Pancreas (tissue), 10 donors: ENCODE measurements at regions not wholly inside any gene's neighbourhood (a gene's known extent, or its start where the extent isn't known, plus 50 kb on each side); places are given as distances from the start of the nearest gene placed in this dataset.
"Not testable (repeated sequence)": the region's sequence is repeated elsewhere in the genome, so short reads cannot be mapped to it uniquely, and the experiment has no call there.

ENCODE experiments used
- ATAC-seq, 4 donors: fragments of 200-7000 bp; cut with Tn5 transposase; one replicate each; pipeline versions ENCODE4 v1.8.0 to v1.9.1; 2020; ENCODE audit warnings: mild to moderate bottlenecking in 4 of 4, moderate library complexity in 4 of 4
- DNase-seq, 6 donors: peaks; one replicate each; pipeline ENCODE4 v3.0.0-alpha.2; 2020
- FAIRE-seq: peaks from 2 replicates; lab custom pipeline; 2012; peaks lifted over from hg19 to GRCh38; lab: Jason Lieb, UNC
- H3K27ac ChIP-seq, 4 donors: fragments of 200-600 bp; sonication (generic); 1 replicate in 3 of 4; 2 replicates in 1 of 4; pipeline versions ENCODE4 v1.5.0 to v1.8.0; 2020
- H3K27me3 ChIP-seq, 4 donors: fragments of 200-600 bp; one replicate each; pipeline ENCODE4 v1.8.0; 2021
- H3K36me3 ChIP-seq, 3 donors: fragments of 200-600 bp; sonication (generic) in 1 of 3; one replicate each; pipeline versions ENCODE4 v1.5.0 to v1.8.0; 2020 to 2021
- H3K4me1 ChIP-seq, 3 donors: fragments of 200-600 bp; one replicate each; pipeline ENCODE4 v1.8.0; 2021
- H3K4me3 ChIP-seq, 4 donors: fragments of 200-600 bp; sonication (generic) in 2 of 4; one replicate each; pipeline versions ENCODE4 v1.5.0 to v1.8.0; 2020 to 2021
- H3K9me3 ChIP-seq, 4 donors: fragments of 200-600 bp; one replicate each; pipeline ENCODE4 v1.8.0; 2021
- WGBS, 2 donors: extraction: QIAGEN DNeasy Blood & Tissue Kit; methylation state at CpG; one replicate each; pipeline ENCODE4 v1.1.7; 2013; 5-methylcytosine and 5-hydroxymethylcytosine counted together
- intact Hi-C, 3 donors: fragments of 100-400 bp; cut with DNase I; formaldehyde crosslinking; loops; one replicate each; pipeline versions ENCODE4 v1.11.1 to v1.14.2; 2022
- TF ChIP-seq, protein P1 (sequence below), 4 donors: fragments of 200-600 bp; sonication (generic) in 3 of 4; IDR thresholded peaks; one replicate each; pipeline versions ENCODE4 v1.5.0 to v1.8.0; 2021; ENCODE audit warnings: antibody characterized with exemption in 4 of 4
- donor health status: healthy with polysubstance abuse.
- donor health status: DM: no; HTN: no; CAD: no; lungs with moderate emphysema.
- donor health status: DM: no; HTN: no; CAD: no.
- donor health status: control.
- donor health status: control.
- donor health status: Bipolar disorder and iron deficiency.
- donor health status: DM: yes; HTN: yes; CAD: no.
- donor health status: DM: no; HTN: no; CAD: no.
- donor health status: DM: no; HTN: no; CAD: no.
- donor health status: DM: yes; HTN: yes; CAD: no.

DNA sequence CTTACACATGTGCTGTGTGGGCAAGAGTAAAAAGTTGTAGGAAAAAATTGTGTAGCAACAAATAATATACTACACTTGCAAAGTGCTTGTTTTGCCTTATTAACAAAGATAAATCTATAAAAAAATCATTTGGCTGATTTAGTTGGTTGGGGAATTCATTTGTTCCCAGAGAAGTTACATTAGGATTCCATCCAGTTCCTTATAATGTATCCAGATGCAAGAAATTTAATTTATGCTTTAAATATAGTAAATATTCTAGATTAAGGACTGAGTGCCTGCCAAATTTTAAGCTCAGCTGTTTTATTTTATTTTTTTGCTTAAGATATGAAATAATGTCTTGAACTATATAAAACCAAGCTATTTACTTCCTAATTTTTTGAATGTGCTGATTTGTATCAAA is 1169.9 kb downstream of the NXPH1 start:
- intact Hi-C loops = no loop called here
- Histone ChIP-seq H3K4me1 (no peaks in the 10 kb centered on the region), H3K27me3 (no peaks in the 10 kb centered on the region), H3K27ac (no peak overlapping the region), H3K9me3 (no peaks in the 10 kb centered on the region), H3K36me3 (no peaks in the 10 kb centered on the region), H3K4me3 (no peak overlapping the region)
- ATAC-seq (no peak), FAIRE-seq (no peak), DNase-seq (no peak)
- TF ChIP-seq, protein P1, sequence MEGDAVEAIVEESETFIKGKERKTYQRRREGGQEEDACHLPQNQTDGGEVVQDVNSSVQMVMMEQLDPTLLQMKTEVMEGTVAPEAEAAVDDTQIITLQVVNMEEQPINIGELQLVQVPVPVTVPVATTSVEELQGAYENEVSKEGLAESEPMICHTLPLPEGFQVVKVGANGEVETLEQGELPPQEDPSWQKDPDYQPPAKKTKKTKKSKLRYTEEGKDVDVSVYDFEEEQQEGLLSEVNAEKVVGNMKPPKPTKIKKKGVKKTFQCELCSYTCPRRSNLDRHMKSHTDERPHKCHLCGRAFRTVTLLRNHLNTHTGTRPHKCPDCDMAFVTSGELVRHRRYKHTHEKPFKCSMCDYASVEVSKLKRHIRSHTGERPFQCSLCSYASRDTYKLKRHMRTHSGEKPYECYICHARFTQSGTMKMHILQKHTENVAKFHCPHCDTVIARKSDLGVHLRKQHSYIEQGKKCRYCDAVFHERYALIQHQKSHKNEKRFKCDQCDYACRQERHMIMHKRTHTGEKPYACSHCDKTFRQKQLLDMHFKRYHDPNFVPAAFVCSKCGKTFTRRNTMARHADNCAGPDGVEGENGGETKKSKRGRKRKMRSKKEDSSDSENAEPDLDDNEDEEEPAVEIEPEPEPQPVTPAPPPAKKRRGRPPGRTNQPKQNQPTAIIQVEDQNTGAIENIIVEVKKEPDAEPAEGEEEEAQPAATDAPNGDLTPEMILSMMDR (IDR thresholded peaks at IDR 0.05) = no peak

DNA sequence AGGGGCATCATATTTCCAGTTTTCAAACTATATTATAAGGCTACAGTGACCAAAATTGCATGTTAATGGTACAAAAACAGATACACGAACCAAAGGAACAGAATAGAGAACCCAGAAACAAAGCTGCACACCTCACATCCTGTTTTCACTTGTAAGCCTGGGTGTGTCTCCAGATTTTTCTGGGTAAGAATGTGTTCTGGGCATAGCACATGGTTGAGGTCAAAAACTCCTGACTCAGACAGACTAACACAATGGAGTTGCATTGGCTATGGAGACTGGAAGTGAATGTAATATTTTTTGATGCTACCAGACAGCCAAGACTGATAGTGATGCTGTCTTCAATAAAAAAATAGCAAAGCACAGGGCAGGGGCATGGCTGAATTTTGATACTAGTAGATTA is 1175.2 kb downstream of the NXPH1 start:
- DNase-seq (no peak), ATAC-seq (no peak), FAIRE-seq (no peak)
- H3K36me3 ChIP-seq = no peaks in the 10 kb centered on the region
- H3K27me3 ChIP-seq = no peaks in the 10 kb centered on the region
- H3K4me1 ChIP-seq = no peaks in the 10 kb centered on the region
- H3K27ac ChIP-seq = no peak overlapping the region
- H3K9me3 ChIP-seq = no peaks in the 10 kb centered on the region
- no peak overlapping the region for H3K4me3 ChIP-seq
- TF ChIP-seq, protein P1 (IDR thresholded peaks at IDR 0.05) = no peak
- intact Hi-C loops = no loop called here
- WGBS, 2 donors = 29 to 44% methylated on average over 1 of the region's 1 CpG

DNA sequence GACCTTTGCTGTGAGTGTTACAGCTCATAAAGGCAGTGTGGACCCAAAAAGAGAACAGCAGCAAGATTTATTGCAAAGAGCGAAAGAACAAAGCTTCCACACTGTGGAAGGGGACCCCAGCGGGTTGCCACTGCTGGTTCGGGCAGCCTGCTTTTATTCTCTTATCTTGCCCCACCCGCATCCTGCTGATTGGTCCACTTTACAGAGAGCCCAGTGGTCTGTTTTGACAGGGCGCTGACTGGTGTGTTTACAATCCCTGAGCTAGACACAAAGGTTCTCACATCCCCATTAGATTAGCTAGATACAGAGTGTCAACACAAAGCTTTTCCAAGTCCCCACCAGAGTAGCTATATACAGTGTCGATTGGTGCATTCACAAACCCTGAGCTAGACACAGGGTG is 1187.5 kb downstream of the NXPH1 start:
- H3K27ac ChIP-seq, FAIRE-seq, ATAC-seq, H3K27me3 ChIP-seq, H3K4me1 ChIP-seq, H3K4me3 ChIP-seq, H3K9me3 ChIP-seq, H3K36me3 ChIP-seq, DNase-seq, intact Hi-C loops: not testable (repeated sequence)
- WGBS, 2 donors = 74 to 78% methylated on average over 6 of the region's 6 CpGs

DNA sequence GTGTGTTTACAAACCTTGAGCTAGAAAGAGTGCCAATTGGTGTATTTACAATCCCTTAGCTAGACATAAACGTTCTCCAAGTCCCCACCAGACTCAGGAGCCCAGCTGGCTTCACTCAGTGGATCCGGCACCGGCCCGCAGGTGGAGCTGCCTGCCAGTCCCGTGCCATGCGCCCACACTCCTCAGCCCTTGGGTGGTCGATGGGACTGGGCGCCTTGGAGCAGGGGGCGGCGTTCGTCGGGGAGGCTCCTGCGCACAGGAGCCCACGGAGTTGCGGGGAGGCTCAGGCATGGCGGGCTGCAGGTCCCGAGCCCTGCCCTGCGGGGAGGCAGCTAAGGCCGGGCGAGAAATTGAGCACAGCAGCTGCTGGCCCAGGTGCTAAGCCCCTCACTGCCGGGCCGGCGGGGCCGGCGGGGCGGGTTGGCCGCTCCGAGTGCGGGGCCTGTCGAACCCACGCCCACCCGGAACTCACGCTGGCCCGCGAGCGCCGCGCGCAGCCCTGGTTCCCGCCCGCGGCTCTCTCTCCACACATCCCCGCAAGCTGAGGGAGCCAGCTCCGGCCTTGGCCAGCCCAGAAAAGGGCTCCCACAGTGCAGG is 1188.0 kb downstream of the NXPH1 start:
- FAIRE-seq, intact Hi-C loops, ATAC-seq, H3K27ac ChIP-seq, H3K27me3 ChIP-seq, H3K4me1 ChIP-seq, H3K4me3 ChIP-seq, H3K9me3 ChIP-seq, H3K36me3 ChIP-seq: not testable (repeated sequence)
- peak in 1 of 6 donors; percentile 45 for DNase-seq
- 88 to 91% methylated on average over 26 to 44 of the region's 44 CpGs for WGBS, 2 donors

DNA sequence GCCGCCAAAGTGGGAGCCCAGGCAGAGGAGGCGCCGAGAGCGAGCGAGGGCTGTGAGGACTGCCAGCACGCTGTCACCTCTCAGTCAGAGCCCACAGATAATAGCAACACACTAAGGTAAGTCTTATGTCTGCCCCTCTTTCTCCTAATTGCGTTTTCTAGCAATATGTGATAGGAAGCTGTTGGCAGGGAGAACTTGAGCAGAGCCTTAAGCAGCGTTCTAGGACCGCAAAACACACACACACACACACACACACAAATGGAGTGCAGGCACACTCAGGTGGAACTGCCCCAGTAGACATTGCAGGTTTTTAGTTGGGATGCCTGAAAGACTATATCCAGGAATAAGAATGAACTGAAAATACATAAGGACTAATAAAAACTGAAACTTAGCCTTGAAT is 1188.5 kb downstream of the NXPH1 start:
- H3K4me3 ChIP-seq = no peak overlapping the region
- H3K4me1 ChIP-seq = no peaks in the 10 kb centered on the region
- no peaks in the 10 kb centered on the region for H3K27me3 ChIP-seq
- ATAC-seq (no peak), DNase-seq (no peak), FAIRE-seq (no peak)
- no peak overlapping the region for H3K27ac ChIP-seq
- WGBS, 2 donors = 80 to 88% methylated on average over 9 of the region's 9 CpGs
- intact Hi-C loops = no loop called here
- H3K9me3 ChIP-seq = no peaks in the 10 kb centered on the region
- H3K36me3 ChIP-seq = no peaks in the 10 kb centered on the region
- TF ChIP-seq, protein P1 (IDR thresholded peaks at IDR 0.05) = no peak

DNA sequence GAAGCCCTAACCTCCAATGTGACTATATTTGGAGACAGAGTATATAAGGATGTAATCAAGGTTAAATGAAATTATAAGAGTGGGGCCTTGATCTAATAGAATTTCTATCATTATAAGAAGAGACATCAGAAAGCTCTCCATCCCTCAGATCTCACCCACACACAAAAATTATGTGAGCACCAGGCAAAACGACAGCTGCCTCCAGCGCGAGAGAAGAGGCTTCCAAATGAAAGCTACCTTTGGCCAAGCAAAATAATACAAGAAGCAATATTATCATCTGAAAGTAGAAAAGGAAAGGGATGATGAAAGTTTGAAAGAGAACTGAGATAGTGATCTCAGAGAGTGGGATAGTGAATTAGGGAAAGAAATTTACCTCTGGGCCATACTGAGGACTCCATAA is 1192.5 kb downstream of the NXPH1 start:
- Histone ChIP-seq H3K36me3 (no peaks in the 10 kb centered on the region), H3K9me3 (no peaks in the 10 kb centered on the region), H3K27ac (no peak overlapping the region), H3K4me3 (no peak overlapping the region), H3K4me1 (no peaks in the 10 kb centered on the region), H3K27me3 (no peaks in the 10 kb centered on the region)
- 71 to 83% methylated on average over 3 of the region's 3 CpGs for WGBS, 2 donors
- FAIRE-seq = no peak
- DNase-seq = no peak
- no peak for ATAC-seq
- intact Hi-C loops = no loop called here
- TF ChIP-seq, protein P1 (IDR thresholded peaks at IDR 0.05) = no peak
